Thymus (tissue), 11 donors: ENCODE measurements at regions not wholly inside any gene's neighbourhood (a gene's known extent, or its start where the extent isn't known, plus 50 kb on each side); places are given as distances from the start of the nearest gene placed in this dataset.
"Not testable (repeated sequence)": the region's sequence is repeated elsewhere in the genome, so short reads cannot be mapped to it uniquely, and the experiment has no call there.

ENCODE experiments used
- DNase-seq, 9 donors: peaks; one replicate each; pipeline ENCODE4 v3.0.0-alpha.2; 2013; ENCODE audit warnings: low spot score in 9 of 9, low read depth in 6 of 9, missing footprints in 1 of 9
- H3K27ac ChIP-seq, 2 donors: one replicate each; pipeline ENCODE4 v1.5.1; 2013; ENCODE audit warnings: control low read depth in 1 of 2, low read depth in 1 of 2, low read length in 1 of 2, mild to moderate bottlenecking in 1 of 2, moderate library complexity in 1 of 2
- H3K27me3 ChIP-seq, 2 donors: one replicate each; pipeline ENCODE4 v1.5.1; 2013; ENCODE audit warnings: low read length in 1 of 2; ENCODE audit not compliant: control insufficient read depth in 2 of 2, insufficient read depth in 1 of 2
- H3K36me3 ChIP-seq, 2 donors: one replicate each; pipeline ENCODE4 v1.5.1; 2013; ENCODE audit warnings: low read length in 1 of 2, mild to moderate bottlenecking in 1 of 2, moderate library complexity in 1 of 2; ENCODE audit not compliant: control insufficient read depth in 2 of 2, insufficient read depth in 2 of 2
- H3K4me1 ChIP-seq, 2 donors: one replicate each; pipeline ENCODE4 v1.5.1; 2013; ENCODE audit warnings: low read length in 2 of 2; ENCODE audit not compliant: control insufficient read depth in 2 of 2, insufficient read depth in 2 of 2
- H3K4me3 ChIP-seq, 2 donors: one replicate each; pipeline ENCODE4 v1.5.1; 2013; ENCODE audit warnings: low read length in 2 of 2, control low read depth in 1 of 2, mild to moderate bottlenecking in 1 of 2
- H3K9me3 ChIP-seq, 2 donors: one replicate each; pipeline ENCODE4 v1.5.1; 2013; ENCODE audit warnings: low read length in 1 of 2, mild to moderate bottlenecking in 1 of 2; ENCODE audit not compliant: control insufficient read depth in 2 of 2, insufficient read depth in 1 of 2
- WGBS: extraction: QIAGEN DNeasy Blood & Tissue Kit; methylation state at CpG from one replicate; pipeline ENCODE4 v1.1.7; 2013; 5-methylcytosine and 5-hydroxymethylcytosine counted together
- donor health status: healthy.

DNA sequence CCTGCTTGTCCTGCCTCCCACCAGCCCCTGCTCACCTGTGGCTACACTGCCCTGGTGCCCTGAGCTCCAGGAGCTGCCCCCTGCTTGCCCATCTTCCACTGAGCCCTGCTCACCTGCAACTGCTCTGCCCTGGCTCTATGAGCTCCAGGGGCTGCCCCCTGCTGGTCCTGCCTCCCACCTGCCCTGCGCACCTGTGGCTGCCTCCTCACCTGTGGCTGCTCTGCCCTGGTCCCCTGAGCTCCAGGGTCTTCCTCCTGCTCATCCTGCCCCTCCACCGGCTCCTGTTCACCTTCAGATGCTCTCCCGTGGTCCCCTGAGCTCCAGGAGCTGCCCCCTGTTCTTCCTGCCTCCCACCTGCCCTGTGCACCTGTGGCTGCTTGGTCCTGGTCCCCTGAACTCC, 247.6 kb downstream of the TMEM121 start:
- H3K4me3 ChIP-seq = no peak overlapping the region
- no peaks in the 10 kb centered on the region for H3K36me3 ChIP-seq
- H3K27me3 ChIP-seq = no peaks in the 10 kb centered on the region
- H3K4me1 ChIP-seq = no peaks in the 10 kb centered on the region
- DNase-seq = no peak
- no peak overlapping the region for H3K27ac ChIP-seq
- H3K9me3 ChIP-seq = peaks cover 0 to 18% of the 10 kb centered on the region in 2 donors
- 85% methylated on average over 3 of the region's 3 CpGs for WGBS

GRCh38 chr14:105774585-105775348, 248.4 kb downstream of the TMEM121 start:
- not testable (repeated sequence) for DNase-seq, H3K27me3 ChIP-seq, H3K4me1 ChIP-seq, H3K27ac ChIP-seq, H3K4me3 ChIP-seq, H3K36me3 ChIP-seq
- whole genome bisulfite sequencing = 89% methylated on average over 20 of the region's 20 CpGs
- H3K9me3 ChIP-seq = peaks cover 0 to 18% of the 10 kb centered on the region in 2 donors

GRCh38 chr14:105775349-105775923, 249.1 kb downstream of the TMEM121 start:
- H3K4me3 ChIP-seq, H3K27ac ChIP-seq, H3K27me3 ChIP-seq, H3K4me1 ChIP-seq, DNase-seq, H3K36me3 ChIP-seq: not testable (repeated sequence)
- WGBS = 38% methylated on average over 17 of the region's 17 CpGs
- H3K9me3 ChIP-seq = peaks cover 0 to 18% of the 10 kb centered on the region in 2 donors

DNA sequence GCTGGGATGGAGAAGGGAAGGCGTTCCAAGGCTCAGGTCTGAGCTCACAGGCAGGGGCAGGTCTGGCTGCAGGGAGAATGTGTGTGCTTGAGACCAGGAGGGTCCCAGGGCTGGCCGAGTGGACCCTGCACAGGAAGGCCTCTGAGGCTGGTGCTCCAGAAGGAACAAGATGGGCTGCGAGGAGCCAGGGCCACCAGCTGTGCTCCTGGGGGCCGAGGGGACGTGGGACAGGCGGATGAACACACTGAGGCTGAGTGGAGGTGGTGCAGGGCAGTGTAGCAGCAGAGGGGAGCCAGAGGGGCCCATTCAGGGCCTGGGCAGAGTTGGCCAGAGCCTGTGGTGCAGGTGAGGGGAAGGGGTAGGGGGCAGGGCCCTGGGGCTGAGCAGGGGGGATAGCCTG, 249.7 kb downstream of the TMEM121 start:
- not testable (repeated sequence) for DNase-seq, H3K4me3 ChIP-seq, H3K27ac ChIP-seq, H3K27me3 ChIP-seq, H3K36me3 ChIP-seq, H3K4me1 ChIP-seq
- peaks cover 0 to 18% of the 10 kb centered on the region in 2 donors for H3K9me3 ChIP-seq
- WGBS = 89% methylated on average over 6 of the region's 6 CpGs

GRCh38 chr14:105776924-105777323, 250.5 kb downstream of the TMEM121 start:
- no peaks in the 10 kb centered on the region for H3K27me3 ChIP-seq
- no peak overlapping the region for H3K4me3 ChIP-seq
- H3K9me3 ChIP-seq = peaks cover 0 to 18% of the 10 kb centered on the region in 2 donors
- no peak for DNase-seq
- H3K36me3 ChIP-seq = no peaks in the 10 kb centered on the region
- 94% methylated on average over 13 of the region's 13 CpGs for WGBS
- H3K27ac ChIP-seq = no peak overlapping the region
- no peaks in the 10 kb centered on the region for H3K4me1 ChIP-seq

DNA sequence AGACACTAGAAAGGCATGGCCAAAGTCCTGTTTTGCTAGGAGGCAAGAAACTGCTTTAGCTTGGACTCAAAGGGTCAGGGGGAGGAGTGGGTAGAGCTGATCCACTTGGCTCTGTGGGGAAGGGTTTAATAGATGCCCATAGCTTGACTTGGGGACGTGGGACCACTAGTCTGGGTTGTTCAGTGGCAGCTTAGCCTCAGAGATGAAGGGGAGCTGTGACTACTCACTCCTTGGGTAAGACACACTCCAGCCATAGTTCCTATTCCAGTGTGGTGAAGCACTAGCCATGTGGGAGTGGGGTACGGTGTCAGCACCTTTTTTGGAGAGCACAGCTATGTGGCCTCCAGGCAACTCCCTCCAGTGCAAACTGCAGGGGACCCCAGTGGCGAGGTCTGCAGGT, 257.3 kb downstream of the TMEM121 start:
- Histone ChIP-seq H3K27me3 (no peaks in the 10 kb centered on the region), H3K9me3 (peaks cover 0 to 6% of the 10 kb centered on the region in 2 donors), H3K4me3 (no peak overlapping the region), H3K36me3 (no peaks in the 10 kb centered on the region), H3K27ac (no peak overlapping the region), H3K4me1 (no peaks in the 10 kb centered on the region)
- no peak for DNase-seq
- WGBS = 91% methylated on average over 3 of the region's 3 CpGs

DNA sequence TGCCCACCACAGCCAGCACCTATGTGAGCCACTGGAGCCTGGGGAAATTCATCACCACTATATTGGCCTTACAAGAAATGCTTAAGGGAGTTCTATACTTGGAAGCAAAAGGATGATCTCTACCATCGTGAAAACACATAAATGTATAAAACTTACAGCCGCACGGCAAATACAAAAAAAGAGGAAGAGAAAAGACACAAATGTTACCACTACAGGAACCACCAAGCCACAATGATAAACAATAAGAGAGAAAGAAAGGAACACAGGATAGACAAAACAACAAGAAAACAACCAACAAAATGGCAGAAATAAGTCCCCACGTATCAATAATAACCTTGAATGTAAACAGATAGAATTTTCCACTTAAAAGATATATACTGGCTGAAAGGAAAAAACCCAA, 267.5 kb downstream of the TMEM121 start:
- Histone ChIP-seq H3K4me1 (no peaks in the 10 kb centered on the region), H3K9me3 (no peaks in the 10 kb centered on the region), H3K4me3 (no peak overlapping the region), H3K36me3 (no peaks in the 10 kb centered on the region), H3K27ac (no peak overlapping the region), H3K27me3 (peaks cover 0 to 4% of the 10 kb centered on the region in 2 donors)
- WGBS = 14% methylated on average over 4 of the region's 4 CpGs
- no peak for DNase-seq

- H3K27me3 ChIP-seq = peaks cover 0 to 4% of the 10 kb centered on the region in 2 donors
- no peak overlapping the region for H3K4me3 ChIP-seq
- H3K27ac ChIP-seq = no peak overlapping the region
- H3K9me3 ChIP-seq = no peaks in the 10 kb centered on the region
- no peaks in the 10 kb centered on the region for H3K36me3 ChIP-seq
- no peak for DNase-seq
- WGBS = 95% methylated on average over 1 of the region's 1 CpG
- H3K4me1 ChIP-seq = no peaks in the 10 kb centered on the region
Observed at GRCh38 chr14:105797546-105797945, 271.2 kb downstream of the TMEM121 start.

GRCh38 chr14:105805701-105806100, 279.3 kb downstream of the TMEM121 start:
- H3K27ac ChIP-seq = no peak overlapping the region
- H3K9me3 ChIP-seq = no peaks in the 10 kb centered on the region
- no peaks in the 10 kb centered on the region for H3K4me1 ChIP-seq
- no peak overlapping the region for H3K4me3 ChIP-seq
- no peaks in the 10 kb centered on the region for H3K27me3 ChIP-seq
- DNase-seq = no peak
- H3K36me3 ChIP-seq = no peaks in the 10 kb centered on the region
